HG03103 (cell line): ENCODE measurements at regions not wholly inside any gene's neighbourhood (a gene's known extent, or its start where the extent isn't known, plus 50 kb on each side); places are given as distances from the start of the nearest gene placed in this dataset.
"Not testable (repeated sequence)": the region's sequence is repeated elsewhere in the genome, so short reads cannot be mapped to it uniquely, and the experiment has no call there.

Source experiments
- ATAC-seq: cut with Tn5 transposase; IDR thresholded peaks from one replicate; pipeline ENCODE4 v1.9.1; 2021; ENCODE audit warnings: low read depth; ENCODE audit not compliant: unreplicated experiment

GRCh38 chr18:22726469-22726868 lies 206.7 kb upstream of the RBBP8 start:
- no peak for ATAC-seq

GRCh38 chr18:22728016-22728415 lies 205.1 kb upstream of the RBBP8 start:
- no peak for ATAC-seq

- no peak for ATAC-seq
These were observed 204.5 kb upstream of the RBBP8 start for GRCh38 chr18:22728481-22729105.

GRCh38 chr18:22731398-22731797 lies 201.7 kb upstream of the RBBP8 start:
- ATAC-seq: no peak

- ATAC-seq: no peak
These were observed 198.9 kb upstream of the RBBP8 start for GRCh38 chr18:22734105-22734661.

GRCh38 chr18:22734791-22735627 lies 198.1 kb upstream of the RBBP8 start:
- no peak for ATAC-seq

GRCh38 chr18:22737054-22737453 lies 196.1 kb upstream of the RBBP8 start:
- ATAC-seq: no peak

GRCh38 chr18:22739061-22739642 lies 194.0 kb upstream of the RBBP8 start:
- ATAC-seq: no peak

- no peak for ATAC-seq
These were observed 193.3 kb upstream of the RBBP8 start for GRCh38 chr18:22739789-22740188.

GRCh38 chr18:22741318-22741717 lies 191.8 kb upstream of the RBBP8 start:
- ATAC-seq: no peak

- no peak for ATAC-seq
These were observed 190.7 kb upstream of the RBBP8 start for GRCh38 chr18:22742409-22742808.

- no peak for ATAC-seq
These were observed 187.2 kb upstream of the RBBP8 start for GRCh38 chr18:22745966-22746365.

GRCh38 chr18:22752014-22752413 lies 181.1 kb upstream of the RBBP8 start:
- ATAC-seq: no peak

- no peak for ATAC-seq
These were observed 179.8 kb upstream of the RBBP8 start for GRCh38 chr18:22753130-22753831.

- ATAC-seq: not testable (repeated sequence)
These were observed 169.1 kb upstream of the RBBP8 start for GRCh38 chr18:22764005-22764404.

- ATAC-seq: no peak
These were observed 167.2 kb upstream of the RBBP8 start for GRCh38 chr18:22765896-22766295.

GRCh38 chr18:22767653-22768052 lies 165.5 kb upstream of the RBBP8 start:
- no peak for ATAC-seq

- no peak for ATAC-seq
These were observed 159.2 kb upstream of the RBBP8 start for GRCh38 chr18:22773944-22774343.

GRCh38 chr18:22778996-22779395 lies 154.1 kb upstream of the RBBP8 start:
- ATAC-seq: no peak

GRCh38 chr18:22783245-22783644 lies 149.9 kb upstream of the RBBP8 start:
- no peak for ATAC-seq

- ATAC-seq: no peak
These were observed 149.5 kb upstream of the RBBP8 start for GRCh38 chr18:22783662-22784076.
